HepG2 (cell line): ENCODE measurements at regions not wholly inside any gene's neighbourhood (a gene's known extent, or its start where the extent isn't known, plus 50 kb on each side); places are given as distances from the start of the nearest gene placed in this dataset.

Experiments used
- ATAC-seq: fragments of 200-7000 bp; cut with Tn5 transposase; 3 replicates; pipeline ENCODE4 v1.9.1; 2020; ENCODE audit warnings: mild to moderate bottlenecking, moderate library complexity
- BruUV-seq: library from RNA; stranded (reverse); fragments of 400-500 nt; replicated peaks from 2 replicates; lab custom pipeline; 2021; lab: Mats Ljungman, UMichigan
- CTCF ChIA-PET: fragments of 300-600 bp; formaldehyde crosslinking; extraction: SDS; loops from one replicate; lab custom pipeline; 2021; ENCODE audit warnings: low total read pairs, inconsistent platforms, low intra/inter-chr PET ratio; lab: Yijun Ruan, JAX
- POLR2A ChIA-PET: fragments of 350-600 bp; sonication (Branson Sonifier 250); formaldehyde crosslinking; loops from one replicate; lab custom pipeline; 2020; ENCODE audit warnings: antibody characterized with exemption, inconsistent platforms; lab: Yijun Ruan, JAX
- DNase-seq: peaks from one replicate; pipeline ENCODE4 v3.0.0-alpha.2; 2015; ENCODE audit warnings: low spot score
- FAIRE-seq: peaks from 3 replicates; lab custom pipeline; 2011; peaks lifted over from hg19 to GRCh38; lab: Jason Lieb, UNC
- H2AFZ ChIP-seq: one replicate; pipeline ENCODE4 v1.6.1; 2011; ENCODE audit warnings: low read length, inconsistent platforms
- H3K27ac ChIP-seq: fragments of 300-600 bp; 3 replicates; pipeline ENCODE4 v1.8.0; 2011; ENCODE audit warnings: mixed run types, mild to moderate bottlenecking, mixed read lengths, low read length, inconsistent platforms; ENCODE audit not compliant: insufficient read depth; ENCODE audit errors: extremely low read length
- H3K27me3 ChIP-seq, 2 experiments: fragments of 200-600 bp in 1 of 2; 2 replicates in 1 of 2; 3 replicates in 1 of 2; pipeline versions ENCODE4 v1.6.0 to v1.8.0; 2011; ENCODE audit warnings: low read length in 2 of 2, mild to moderate bottlenecking in 2 of 2, moderate library complexity in 2 of 2, inconsistent platforms in 1 of 2; ENCODE audit not compliant: insufficient read depth in 2 of 2, control insufficient read depth in 1 of 2
- H3K36me3 ChIP-seq, 2 experiments: fragments of 200-600 bp in 1 of 2; replicated peaks in 1 of 2; 2 replicates in 1 of 2; 3 replicates in 1 of 2; pipeline versions ENCODE4 v1.5.1 to v1.8.0; 2011; ENCODE audit warnings: low read length in 2 of 2, inconsistent platforms in 1 of 2; ENCODE audit not compliant: insufficient read depth in 2 of 2, control insufficient read depth in 1 of 2
- H3K4me1 ChIP-seq: 2 replicates; pipeline ENCODE4 v1.5.1; 2012; ENCODE audit warnings: low read length, inconsistent platforms; ENCODE audit not compliant: insufficient read depth
- H3K4me2 ChIP-seq: 2 replicates; pipeline ENCODE4 v1.6.0; 2011; ENCODE audit warnings: low read depth, low read length, inconsistent platforms
- H3K4me3 ChIP-seq, 3 experiments: fragments of 200-600 bp in 1 of 3; sonication (generic), shearing (Covaris generic) in 1 of 3; replicated peaks in 1 of 3; 2 replicates each; pipeline ENCODE4 v1.5.1; 2011 to 2016; ENCODE audit warnings: low read length in 3 of 3, inconsistent platforms in 2 of 3, low read depth in 2 of 3, mild to moderate bottlenecking in 2 of 3, control low read depth in 1 of 3, mixed read lengths in 1 of 3; ENCODE audit not compliant: insufficient read depth in 1 of 3
- H3K79me2 ChIP-seq: one replicate; pipeline ENCODE4 v1.6.1; 2011; ENCODE audit warnings: low read length, inconsistent platforms; ENCODE audit not compliant: insufficient read depth
- H3K9ac ChIP-seq: 2 replicates; pipeline ENCODE4 v1.6.0; 2011; ENCODE audit warnings: mild to moderate bottlenecking, low read depth, low read length, inconsistent platforms; ENCODE audit not compliant: insufficient read depth
- H3K9me3 ChIP-seq: 2 replicates; pipeline ENCODE4 v1.5.1; 2012; ENCODE audit warnings: mild to moderate bottlenecking, low read length
- H4K20me1 ChIP-seq: 2 replicates; pipeline ENCODE4 v1.6.0; 2011; ENCODE audit warnings: inconsistent platforms, mild to moderate bottlenecking, low read length, moderate library complexity; ENCODE audit not compliant: insufficient read depth
- KDM5B ChIP-seq: sonication (generic); formaldehyde crosslinking; IDR thresholded peaks from 2 replicates; pipeline ENCODE4 v1.4.0; 2020; ENCODE audit warnings: missing genetic modification reagents, mild to moderate bottlenecking, borderline replicate concordance
- ZNF224 ChIP-seq: sonication (generic); formaldehyde crosslinking; IDR thresholded peaks from 2 replicates; pipeline ENCODE4 v1.5.0; 2020; ENCODE audit warnings: mild to moderate bottlenecking, missing genetic modification reagents
- ZNF740 ChIP-seq: sonication (generic); formaldehyde crosslinking; IDR thresholded peaks from 2 replicates; pipeline ENCODE4 v1.4.0; 2020; ENCODE audit warnings: missing genetic modification reagents
- ZNF784 ChIP-seq: sonication (generic); formaldehyde crosslinking; IDR thresholded peaks from 2 replicates; pipeline ENCODE4 v1.5.1; 2020; ENCODE audit warnings: missing genetic modification reagents, mild to moderate bottlenecking, borderline replicate concordance
- WGBS: methylation state at CpG from one replicate; pipeline ENCODE4 v1.1.6; 2017; ENCODE audit warnings: low lambda C conversion rate; 5-methylcytosine and 5-hydroxymethylcytosine counted together
- in situ Hi-C: cut with HindIII; loops from 2 replicates; pipeline ENCODE4 v1.10.0; 2017; ENCODE audit warnings: low pct_unique_long_range_greater_than_20kb; ENCODE audit not compliant: extremely low pct_ligation_motif_present
- intact Hi-C: fragments of 100-400 bp; cut with micrococcal nuclease; formaldehyde crosslinking; loops from one replicate; pipeline ENCODE4 v1.10.0; 2022; ENCODE audit not compliant: unreplicated experiment

DNA sequence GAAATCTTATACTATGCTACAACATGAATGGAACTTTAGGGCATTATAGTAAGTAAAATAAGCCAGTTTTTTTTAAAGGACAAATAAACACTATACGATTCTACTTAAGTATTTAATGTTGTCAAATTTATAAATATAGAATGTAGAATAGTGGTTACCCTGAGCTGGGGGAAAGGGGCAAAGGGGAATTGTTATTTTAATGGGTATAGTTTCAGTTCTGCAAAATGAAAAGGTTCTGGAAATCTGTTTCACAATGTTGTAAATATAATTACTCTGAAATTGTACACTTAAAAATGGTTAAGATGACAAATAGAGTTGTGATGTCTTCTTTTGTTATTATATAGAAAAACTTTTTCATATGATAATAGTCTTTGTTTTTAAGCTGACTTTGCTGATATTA, 366.3 kb downstream of the MRPL39 start:
- no peak overlapping the region for H3K4me3 ChIP-seq
- CTCF ChIA-PET, result no interaction called here

DNA sequence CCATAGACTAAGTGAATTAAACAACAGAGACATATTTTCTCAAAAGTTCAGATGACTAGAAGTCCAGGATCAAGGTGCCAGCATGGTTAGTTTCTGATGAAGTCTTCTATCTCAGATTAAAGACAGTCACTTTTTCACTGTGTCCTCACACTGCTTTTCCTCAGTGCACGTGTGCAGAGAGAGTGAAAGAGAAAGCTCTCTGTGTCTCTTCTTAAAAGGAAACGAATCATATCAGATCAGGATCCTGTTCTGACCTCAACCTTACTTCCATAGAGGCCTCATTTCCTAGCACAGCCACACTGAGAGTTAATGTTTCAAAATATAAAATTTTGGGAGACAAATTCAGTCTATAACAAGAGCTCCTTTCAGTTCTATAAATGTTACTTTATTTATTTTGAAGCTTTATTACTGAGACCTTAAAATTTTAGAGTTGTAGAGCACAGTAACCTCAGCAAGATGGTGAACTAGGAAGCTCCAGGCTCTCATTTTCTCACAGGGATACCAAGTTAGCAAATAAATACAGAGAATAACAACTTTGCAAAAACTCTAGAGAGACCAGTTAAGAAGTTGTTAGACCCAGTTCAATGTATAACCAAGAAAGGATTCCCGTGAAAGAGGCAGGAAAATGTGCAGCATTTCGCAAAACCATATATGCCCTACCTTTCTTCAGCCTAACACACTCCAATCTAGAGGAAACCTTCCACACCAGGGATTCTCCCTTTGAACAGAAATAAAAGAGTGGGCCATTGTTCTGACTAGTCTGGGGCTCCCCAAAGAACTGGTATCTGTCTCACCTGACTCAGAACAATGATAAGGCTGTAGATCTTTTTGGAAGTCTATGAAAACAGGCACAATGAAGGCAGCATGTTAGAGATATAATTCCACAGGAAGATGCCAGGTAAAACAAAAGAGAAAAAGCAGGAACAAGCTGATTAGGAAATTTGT, 372.2 kb downstream of the MRPL39 start:
- DNase-seq, result no peak
- H3K9ac ChIP-seq, result no peak overlapping the region
- H3K36me3 ChIP-seq, result no peaks in the 10 kb centered on the region
- no peak for TF ChIP-seq ZNF740
- TF ChIP-seq, all 625 proteins: peak for 0
- ChIA-PET POLR2A (no interaction called here), CTCF (no interaction called here)
- intact Hi-C loops, result no loop called here
- WGBS, result 4% methylated on average over 4 of the region's 4 CpGs
- no peaks in the 10 kb centered on the region for H3K79me2 ChIP-seq
- H3K4me3 ChIP-seq, result no peak overlapping the region
- no peak overlapping the region for H3K4me2 ChIP-seq
- no peaks in the 10 kb centered on the region for H3K27me3 ChIP-seq
- BruUV-seq, result no TSS peak
- H4K20me1 ChIP-seq, result no peaks in the 10 kb centered on the region
- no peak overlapping the region for H3K27ac ChIP-seq
- FAIRE-seq (no peak), ATAC-seq (no peak)
- in situ Hi-C loops, result no loop called here
- no peak overlapping the region for H2AFZ ChIP-seq
- H3K4me1 ChIP-seq, result no peaks in the 10 kb centered on the region
- peaks cover 87% of the 10 kb centered on the region for H3K9me3 ChIP-seq

More for the DNA sequence above, 366.3 kb downstream of the MRPL39 start:
- H3K36me3 ChIP-seq, result no peaks in the 10 kb centered on the region
- no peak for DNase-seq
- BruUV-seq, result no TSS peak
- no peak for FAIRE-seq
- ATAC-seq, result no peak
- WGBS, result 44% methylated on average over 1 of the region's 1 CpG
- POLR2A ChIA-PET, result no interaction called here
- intact Hi-C loops (no loop called here), in situ Hi-C loops (no loop called here)
- H3K9ac ChIP-seq, result no peak overlapping the region
- peaks cover 89% of the 10 kb centered on the region for H3K9me3 ChIP-seq
- H3K27me3 ChIP-seq, result no peaks in the 10 kb centered on the region
- H3K27ac ChIP-seq, result no peak overlapping the region
- H2AFZ ChIP-seq, result no peak overlapping the region
- no peaks in the 10 kb centered on the region for H4K20me1 ChIP-seq
- no peak overlapping the region for H3K4me2 ChIP-seq
- no peaks in the 10 kb centered on the region for H3K4me1 ChIP-seq
- no peaks in the 10 kb centered on the region for H3K79me2 ChIP-seq
- TF ChIP-seq KDM5B (CRISPR knock-in tag) (no peak), ZNF784 (CRISPR knock-in tag) (no peak), ZNF224 (CRISPR knock-in tag) (no peak)
- TF ChIP-seq, all 625 proteins: peak for 0
